ENCODE measurements at regions not wholly inside any gene's neighbourhood (a gene's known extent, or its start where the extent isn't known, plus 50 kb on each side); places are given as distances from the start of the nearest gene placed in this dataset.

- TF ChIP-seq POLR2A (IDR thresholded peaks at IDR 0.05; ENCODE audit: control extremely low read depth in 1 of 2, low read depth in 2 of 2, low read length in 2 of 2) (no peak), TCF12 (IDR thresholded peaks at IDR 0.05; ENCODE audit: low read depth, low read length) (no peak), GABPA (IDR thresholded peaks at IDR 0.05; ENCODE audit: borderline replicate concordance, insufficient read depth, low read length) (no peak), CTCF (IDR thresholded peaks at IDR 0.05; ENCODE audit: control extremely low read depth in 1 of 3, insufficient read depth in 1 of 3, low read depth in 1 of 3, low read length in 3 of 3) (no peak), EGR1 (IDR thresholded peaks at IDR 0.05; ENCODE audit: borderline replicate concordance, low read depth, low read length) (no peak)
These were observed 150.6 kb upstream of the PLD5 start (continued) for GRCh38 chr1:242674951-242675645.
